NCI-H1436 (cell line): ENCODE measurements at regions not wholly inside any gene's neighbourhood (a gene's known extent, or its start where the extent isn't known, plus 50 kb on each side); places are given as distances from the start of the nearest gene placed in this dataset.

Experiments
- DNase-seq: peaks from one replicate; lab custom pipeline; 2025; lab: John Stamatoyannopoulos, UW

DNA sequence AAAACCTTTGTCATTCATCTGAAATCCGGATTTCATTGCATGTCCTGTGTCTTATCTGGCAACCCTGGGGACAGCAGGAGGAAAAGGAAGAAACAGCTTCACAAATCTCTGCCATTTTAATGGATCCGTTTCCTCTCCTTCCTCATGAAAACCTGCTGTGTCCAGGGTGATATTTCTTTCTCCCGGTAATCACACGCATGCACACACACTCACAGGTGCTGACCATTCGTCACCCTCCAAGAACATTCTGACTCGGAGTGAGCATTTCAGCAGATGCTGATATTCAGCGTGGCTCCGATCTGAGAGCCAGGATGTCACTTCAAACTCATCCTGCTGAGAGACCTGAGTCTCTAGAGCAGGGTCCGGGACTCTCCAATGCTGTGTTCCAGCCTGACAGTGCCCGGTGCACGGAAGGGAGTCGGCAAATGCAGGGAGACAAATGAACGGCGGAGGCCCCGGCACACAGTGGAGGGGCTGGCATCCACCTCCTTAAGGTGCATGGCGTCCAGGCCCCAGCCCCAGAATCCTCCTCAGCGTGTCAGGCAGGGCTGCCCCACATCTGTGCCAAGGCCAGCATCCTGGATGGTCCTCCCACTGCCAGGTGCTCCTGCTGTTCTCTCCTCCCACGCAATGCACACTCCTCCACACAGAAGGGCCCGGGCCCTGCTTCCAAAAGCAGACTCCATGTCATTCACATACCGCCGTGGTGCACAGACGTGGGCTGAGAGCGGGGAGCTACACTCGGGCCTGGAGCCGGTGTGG is 70.7 kb downstream of the RBFOX3 start:
- DNase-seq, result no peak

DNA sequence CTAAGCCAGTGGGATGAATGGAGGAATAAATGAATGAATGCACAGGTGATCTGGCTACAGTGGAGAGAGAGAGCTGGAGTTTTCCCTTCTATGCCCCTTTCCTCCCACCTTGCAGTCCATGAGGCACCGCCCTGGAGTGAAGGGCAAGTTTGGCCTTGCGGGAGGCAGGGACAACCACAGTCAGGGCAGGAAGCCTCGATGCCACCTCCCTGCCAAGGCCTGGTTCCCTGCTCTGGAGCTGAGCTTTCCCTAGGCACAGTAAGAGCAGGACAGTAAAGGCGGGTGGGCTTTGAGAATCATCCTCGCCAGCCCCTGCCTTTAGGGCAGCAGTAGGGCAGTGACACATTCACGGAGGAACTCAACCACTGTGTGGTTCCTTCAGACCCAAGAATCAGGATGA is 72.6 kb downstream of the RBFOX3 start:
- no peak for DNase-seq

DNA sequence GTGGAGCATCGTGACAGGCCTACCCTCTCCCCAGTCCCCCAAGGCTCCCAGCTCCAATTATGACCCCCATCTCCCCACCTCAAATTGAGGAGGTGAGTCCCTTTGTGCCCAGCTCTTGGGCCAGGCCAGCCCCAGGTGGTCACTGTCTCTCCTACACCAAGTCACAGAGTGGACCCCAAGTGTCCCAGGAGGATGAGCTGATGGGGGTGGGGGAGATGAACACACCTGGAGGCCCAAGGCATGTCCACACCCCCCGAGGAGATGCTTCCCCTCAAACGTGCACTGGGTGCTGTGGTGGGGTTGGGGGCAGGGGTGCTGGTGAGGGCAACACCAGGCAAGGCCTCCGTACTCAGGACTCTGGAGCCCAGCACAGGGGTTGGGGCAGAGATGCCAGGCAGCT is 73.2 kb downstream of the RBFOX3 start:
- no peak for DNase-seq

DNA sequence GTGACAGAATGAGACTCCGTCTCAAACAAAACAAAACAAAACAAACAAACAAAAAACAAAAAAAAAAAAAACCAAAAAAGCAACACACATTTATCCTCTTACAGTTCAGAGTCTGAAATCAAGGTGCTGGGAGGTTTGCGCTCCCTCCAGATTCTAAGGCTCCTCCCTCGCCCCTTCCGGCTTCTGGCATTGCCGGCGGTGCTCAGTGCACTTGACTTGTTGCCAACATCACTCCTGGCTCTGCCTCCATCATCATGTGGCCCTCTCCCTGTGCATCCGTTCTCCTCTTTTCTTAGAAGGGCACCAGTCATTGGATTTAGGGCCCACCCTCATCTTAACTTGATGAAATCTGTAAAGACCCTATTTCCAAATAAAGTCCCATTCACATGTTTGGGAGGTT is 73.8 kb downstream of the RBFOX3 start:
- no peak for DNase-seq

DNA sequence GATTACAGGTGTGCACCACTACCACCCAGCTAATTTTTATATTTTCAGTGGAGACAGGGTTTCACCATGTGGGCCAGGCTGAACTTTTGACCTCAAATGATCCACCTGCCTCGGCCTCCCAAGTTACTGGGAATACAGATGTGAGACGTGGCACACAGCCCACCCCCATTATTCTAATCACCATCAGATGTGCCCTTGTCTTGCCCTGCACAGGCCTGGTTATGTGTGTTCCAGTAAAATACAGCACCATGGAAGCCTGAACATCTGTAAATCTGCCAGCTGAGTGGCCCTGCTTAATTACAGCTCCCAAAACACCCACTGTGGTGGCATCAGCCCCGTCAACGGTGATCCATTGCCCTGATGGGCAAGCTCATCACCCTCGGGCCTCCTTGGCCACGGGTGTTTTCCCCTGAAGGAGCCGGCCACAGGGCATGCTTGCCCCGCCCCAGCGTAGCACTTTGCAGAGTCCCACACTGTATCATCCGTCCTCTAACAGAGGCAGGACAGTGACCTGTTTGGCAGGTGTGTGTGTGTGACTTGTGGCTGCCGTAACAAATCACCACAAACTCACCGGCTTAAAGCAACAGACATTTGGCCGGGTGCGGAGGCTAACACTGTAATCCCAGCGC is 74.5 kb downstream of the RBFOX3 start:
- no peak for DNase-seq

DNA sequence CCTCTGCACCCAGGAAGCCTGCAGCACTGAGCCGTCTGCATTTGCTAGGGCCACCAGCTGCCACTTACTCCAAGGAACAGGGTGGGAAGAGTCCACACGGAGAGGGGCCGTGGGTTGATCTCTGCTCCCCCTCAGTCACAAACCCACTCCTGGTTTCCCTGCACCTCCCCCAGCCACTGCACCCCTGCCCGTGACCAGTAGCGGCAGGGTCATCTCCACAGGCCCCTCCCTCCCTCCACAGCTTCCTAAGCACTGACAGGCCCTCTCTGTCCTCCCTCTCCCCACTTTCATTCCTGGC is 75.2 kb downstream of the RBFOX3 start:
- DNase-seq, result no peak

DNA sequence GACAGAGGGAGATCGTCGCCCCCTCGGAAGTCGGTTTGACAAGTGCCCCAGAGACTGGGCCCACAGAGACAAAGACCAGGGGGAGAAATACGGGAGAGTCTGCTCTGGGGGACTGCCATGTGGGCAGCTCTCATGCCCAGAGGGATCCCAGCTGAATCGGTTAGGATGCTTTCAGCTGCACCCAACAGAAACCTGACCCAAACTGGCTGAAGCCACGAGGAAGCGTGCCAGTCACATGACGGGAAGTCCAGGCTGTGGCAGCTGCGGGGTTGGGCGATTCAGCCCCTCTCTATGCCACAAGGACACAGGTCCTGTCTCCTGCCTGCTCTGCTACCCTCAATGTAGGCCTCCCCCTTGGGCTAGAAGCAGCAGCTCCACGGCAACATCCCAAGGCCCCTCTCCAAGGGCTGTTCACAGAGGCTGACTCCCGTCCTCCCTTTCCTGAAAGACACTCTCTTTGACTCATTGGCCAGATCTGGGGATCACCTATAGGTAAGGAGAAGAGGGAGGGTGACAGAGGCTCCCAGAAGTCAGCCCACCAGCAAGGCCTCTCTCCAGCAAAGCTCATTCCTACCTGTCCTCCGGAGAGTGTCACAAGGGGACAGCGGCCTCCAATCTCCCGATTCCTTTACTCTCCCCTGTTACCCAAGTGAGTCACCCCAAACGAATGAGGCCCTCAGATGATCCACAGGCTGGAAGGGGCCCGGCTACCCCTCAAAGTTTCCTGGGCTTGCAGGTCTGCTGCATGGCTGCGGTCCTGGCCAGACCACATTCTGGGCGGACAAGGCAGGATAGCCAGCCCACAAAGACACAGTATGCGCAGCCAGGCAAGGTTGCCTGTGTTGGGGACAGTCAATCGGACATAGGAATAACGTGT is 75.8 kb downstream of the RBFOX3 start:
- no peak for DNase-seq

DNA sequence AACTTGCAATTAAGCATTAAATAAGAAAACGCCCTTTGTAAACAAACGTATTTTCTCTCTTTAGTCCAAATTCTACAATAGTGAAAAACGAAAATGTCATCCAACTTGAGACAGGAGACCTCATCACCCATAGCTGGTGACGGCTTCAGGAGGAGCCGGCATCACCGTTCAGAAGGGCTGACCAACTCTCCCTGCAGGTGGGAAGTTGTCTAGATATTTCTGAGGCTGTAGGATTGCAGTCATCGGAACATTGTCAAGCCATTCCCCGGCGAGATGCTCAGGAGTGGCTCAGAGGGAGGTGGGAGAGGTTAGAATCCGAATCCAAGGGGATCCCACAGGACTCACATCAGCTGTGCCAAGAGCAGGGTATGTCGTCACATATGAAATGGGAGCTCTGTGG is 76.7 kb downstream of the RBFOX3 start:
- no peak for DNase-seq

DNA sequence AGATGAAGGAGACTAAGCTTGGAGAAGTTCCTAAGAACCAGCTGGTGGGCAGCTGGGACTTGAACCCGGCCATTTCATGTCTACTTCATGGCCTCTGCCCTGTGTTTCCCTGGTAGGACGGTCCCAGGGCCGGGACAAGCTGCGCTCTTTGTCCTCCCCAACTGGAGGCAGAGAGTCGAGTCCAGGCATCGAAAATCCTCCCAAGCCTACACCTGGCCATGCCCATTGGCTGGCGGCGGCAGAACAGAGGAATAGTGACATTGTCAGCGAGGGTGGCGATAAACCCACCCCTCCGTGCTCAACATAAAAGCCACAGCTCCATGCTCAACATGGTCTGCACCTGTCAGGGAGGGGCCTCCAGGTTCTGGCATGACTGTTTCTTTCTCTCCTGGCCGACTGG is 77.7 kb downstream of the RBFOX3 start:
- no peak for DNase-seq

DNA sequence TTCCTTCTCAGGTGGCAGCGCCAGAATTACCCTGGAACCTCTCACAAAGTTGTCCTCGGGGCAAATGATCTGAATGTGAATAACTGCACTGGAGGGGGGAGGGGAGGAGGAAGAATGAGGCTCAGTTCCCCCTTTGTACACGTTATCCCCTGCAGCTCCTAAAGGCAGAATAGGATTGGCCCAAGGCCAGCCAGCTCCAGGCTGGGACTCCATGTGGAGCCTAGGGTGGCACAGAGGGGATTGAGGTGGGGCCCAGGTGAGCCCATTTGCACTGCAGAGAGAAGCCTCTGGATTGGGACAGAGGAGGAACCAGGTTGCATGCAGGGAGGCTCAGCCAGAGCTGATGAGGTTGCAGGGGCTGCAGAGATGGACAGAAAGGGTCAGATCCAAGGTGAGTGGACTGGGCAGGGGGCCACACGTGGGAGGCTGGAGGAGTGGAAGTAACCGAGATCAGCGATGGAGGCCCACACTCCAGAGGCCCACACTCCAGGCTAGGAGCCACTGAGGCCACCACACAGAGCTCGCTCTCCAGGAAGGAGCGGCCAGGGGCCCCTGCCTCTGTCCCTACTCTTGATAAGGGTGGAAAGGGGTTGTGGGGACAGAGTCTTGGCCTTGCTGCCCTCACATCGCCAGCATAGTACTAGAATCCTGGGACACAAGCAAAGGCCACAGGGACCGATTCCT is 78.6 kb downstream of the RBFOX3 start:
- no peak for DNase-seq

DNA sequence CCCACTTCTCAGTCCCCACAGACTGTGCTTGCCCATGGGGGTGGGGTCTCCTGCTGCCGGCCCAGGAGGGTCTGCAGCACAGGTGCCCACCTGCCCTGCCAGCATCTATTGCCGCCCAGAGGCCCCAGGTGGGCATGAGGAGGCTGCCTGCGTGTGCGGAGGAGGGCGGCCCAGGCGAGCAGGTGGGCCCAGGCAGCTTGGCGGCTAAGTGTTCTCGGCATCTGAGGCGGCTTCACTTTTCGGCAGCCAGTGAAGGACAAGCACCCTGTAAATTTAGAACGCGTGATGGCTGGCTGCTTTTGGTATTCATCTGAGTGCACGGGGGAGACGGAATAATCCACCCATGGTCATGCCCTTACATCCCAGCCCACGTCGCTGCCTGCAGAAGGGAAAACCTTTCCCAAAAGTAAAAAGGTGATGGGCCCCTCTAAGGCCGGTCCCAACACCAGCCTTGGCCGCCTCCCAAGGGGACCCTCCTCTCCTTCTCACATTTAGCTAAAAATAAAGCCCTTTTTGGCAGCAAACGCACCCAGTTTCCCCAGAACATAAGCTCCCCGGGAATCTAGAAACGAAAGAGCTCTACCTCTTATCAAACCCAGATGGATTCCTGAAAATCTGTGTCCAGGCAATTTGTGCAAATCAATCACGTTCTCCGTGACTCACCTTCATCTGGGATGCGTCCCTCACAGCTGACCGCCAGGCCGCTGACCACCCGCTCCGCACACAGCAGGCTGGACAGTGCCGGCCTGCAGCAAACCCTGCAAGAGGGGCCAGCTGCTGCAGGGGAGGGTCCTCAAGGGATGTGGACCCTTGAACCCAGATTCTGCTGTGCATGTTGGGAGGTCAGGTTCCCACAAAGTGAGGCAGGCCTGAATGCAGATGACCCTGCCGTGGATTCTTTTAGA is 79.4 kb downstream of the RBFOX3 start:
- no peak for DNase-seq

DNA sequence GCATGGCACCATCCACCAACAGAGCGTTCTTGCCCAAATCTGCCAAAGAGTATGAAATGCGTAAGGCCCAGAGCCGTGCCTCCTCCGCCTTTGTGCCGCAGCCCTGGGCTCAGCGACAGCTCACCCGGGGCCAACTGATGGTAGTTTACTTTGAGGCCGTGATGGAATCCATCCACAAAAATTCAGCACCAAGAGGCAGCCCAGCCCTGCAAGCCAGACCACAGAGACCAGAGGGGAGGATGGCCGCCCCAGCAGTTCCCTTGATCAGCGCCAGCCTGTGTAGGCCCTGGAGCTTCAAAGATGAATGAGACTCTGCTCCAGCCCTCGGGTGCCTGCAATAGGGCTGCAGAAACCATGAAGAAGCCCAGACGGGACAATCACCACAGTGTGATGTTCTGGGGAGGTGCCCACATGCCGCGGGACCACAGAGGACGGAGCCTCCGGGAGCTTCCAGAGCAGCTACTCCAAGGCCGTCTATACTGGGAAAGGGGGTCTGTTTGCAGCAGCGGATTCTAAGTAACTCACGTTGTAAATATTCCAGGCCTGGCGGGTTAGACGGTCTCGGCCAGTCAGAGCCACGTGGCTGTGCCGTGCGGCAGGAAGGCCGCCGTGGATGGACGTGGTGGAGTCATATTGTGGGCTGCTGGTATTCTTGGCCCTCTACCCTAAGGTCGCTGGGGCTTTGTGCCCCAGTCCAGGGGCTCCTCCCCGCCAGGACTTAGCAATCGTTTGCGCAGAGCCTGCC is 80.3 kb downstream of the RBFOX3 start:
- no peak for DNase-seq

DNA sequence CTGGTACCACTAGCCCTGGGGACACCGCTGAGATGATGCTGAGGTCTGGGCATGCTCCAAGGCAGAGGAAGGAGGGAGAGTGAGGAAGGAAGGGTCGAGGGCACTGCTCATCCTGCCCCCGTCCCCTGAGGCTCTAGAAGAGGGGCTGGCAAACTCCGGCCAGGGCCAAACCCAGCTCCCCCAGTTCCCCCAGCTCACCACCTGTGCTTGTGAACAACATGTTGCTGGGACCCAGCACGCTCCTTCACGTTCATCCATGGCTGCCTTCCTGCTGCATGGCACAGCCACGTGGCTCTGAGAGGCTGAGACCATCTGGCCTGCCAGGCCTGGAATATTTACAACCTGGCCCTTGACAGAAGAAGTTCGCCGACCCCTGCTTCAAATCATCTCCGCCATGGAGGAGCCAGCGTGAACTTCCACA is 81.2 kb downstream of the RBFOX3 start:
- no peak for DNase-seq

DNA sequence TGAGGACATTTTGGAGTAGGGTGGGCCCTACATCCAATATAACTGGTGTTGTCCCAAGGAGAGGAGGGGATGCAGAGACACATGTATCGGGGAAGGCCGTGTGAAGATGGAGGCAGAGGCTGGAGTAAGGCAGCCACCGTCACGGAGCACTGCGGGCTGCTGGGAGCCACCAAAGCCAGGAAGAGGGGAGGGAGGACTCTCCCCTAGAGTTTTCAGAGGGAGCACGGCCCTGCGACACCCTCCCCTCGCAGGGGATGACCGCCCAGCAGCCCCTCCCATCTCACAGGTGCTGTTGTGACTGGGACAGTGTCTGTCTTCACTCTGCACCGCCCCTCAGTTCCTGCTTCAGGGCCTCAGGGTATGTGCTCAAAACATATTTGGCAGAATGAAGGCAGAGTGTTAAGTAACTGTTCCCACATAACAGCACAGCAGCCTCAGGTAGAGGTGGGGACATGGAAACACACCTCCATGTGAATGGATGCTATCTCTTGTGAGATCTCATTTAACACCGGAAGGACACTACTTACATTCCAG is 82.2 kb downstream of the RBFOX3 start:
- no peak for DNase-seq

DNA sequence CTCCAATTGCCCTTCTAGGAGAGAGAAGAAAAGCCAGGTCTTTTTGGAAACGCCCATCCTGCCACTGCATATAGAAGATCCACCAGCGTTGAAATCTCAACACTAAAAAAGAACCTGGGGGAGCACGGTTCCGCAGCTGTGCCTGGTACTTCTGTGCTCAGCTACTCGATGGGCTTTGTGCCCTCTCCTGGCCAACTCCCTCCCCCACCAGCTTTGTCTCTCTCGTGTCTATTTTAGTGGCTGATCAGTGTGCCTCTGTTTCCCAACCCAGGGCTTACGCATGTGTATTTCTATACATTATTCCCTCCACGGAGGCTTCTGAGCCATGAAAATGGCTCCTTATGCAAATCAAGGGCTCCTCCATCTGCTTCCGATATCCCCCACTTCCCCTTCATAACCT is 83.5 kb downstream of the RBFOX3 start:
- no peak for DNase-seq

DNA sequence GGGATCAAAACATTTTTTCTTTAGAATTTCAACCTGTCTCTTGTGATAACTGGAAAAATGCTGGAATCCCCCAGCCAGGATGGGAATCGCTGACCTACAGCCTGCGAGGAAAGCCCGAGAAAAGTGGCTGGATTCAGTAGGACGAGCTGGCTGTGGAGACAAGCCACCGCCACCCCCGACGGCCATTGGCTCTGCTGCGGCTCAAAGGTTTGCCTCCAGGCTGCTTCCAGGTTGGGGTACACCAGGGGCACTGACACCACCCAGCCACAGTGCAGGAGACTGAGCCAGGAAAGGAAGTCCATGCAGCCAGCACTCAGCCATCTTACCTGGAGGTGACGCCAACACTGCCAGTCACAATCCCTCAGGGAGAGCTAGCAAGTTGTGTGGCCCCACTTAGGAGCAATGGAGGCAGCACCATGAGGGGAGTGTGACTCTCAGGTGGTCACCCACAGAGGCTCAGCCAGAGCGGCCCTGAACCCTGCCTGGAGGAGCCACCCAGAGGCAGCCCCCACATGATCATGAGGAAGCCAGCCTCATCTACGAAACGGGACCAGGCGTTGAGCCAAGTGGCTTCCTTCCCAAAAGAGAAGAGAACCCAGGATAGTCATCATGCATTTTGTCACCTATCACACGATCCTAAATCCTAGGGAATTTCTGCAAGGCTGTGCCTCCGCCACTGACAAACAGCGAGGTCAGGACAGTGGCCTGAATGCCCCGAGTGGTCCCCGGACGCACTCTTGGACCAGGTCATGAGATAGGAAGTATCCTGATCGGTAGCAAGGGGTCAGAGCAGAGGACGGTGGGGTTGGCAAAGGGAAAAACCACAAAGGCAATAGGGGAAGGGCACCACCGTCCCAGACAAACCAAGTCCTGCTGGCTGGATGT is 84.8 kb downstream of the RBFOX3 start:
- no peak for DNase-seq

DNA sequence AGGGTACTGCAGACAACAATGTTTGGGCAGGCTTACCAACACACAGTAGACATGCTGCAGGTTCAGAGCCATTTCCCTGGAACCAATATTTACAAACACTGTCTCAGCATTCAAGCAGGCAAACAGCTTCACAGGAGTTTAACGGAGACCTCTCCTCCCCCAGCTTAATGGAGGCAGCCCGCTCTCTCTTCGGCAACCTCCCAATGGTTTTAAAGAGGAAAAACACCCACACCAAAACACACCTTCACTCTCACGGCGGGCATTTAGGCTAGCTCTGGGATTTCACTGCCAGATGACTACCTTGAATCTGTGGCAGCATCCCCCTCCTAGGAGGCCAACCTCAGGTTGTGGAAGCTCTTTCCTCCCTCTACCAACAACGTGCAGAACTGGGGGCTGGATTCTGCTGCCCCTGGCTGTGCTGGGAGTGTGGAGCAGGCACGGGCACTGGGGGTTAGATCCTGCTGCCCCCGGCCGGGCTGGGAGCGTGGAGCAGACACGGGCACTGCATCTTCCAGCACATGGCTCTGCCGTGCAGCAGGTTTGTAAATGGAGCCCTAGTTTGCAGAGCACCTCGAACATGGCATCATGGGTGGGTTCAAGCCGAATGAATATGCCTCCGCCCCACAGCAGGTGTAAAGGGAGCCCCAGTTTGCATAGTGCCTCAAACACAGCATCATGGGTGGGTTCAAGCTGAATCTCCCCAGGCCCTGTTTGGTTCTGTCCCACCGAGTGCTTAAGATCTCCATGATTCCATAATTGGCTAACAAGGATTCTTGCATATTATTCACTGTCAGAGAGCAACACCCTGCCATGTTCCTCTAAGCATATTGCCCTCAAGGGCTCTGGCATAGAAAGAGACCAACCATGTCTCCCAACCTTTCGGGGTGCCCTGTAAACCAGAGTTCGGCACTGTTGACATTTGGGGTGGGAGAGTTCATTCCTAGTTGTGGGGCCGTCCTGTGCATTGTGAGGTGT is 86.4 kb downstream of the RBFOX3 start:
- no peak for DNase-seq

DNA sequence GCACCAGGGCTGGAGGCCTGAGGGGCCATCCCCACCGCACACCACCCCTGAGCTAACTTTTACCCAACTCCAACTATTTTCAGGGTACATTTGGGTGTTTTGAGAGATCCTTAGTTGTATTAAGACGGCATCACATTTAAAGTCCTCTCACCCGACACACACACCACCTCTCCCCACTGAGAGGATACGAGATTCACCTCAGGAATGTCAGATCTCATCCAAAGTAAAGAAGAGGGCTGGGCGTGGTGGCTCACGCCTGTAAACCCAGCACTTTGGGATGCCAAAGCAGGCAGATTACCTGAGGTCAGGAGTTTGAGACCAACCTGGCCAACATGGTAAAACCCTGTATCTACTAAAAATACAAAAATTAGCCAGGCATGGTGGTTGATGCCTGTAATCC is 88.4 kb downstream of the RBFOX3 start:
- no peak for DNase-seq
